ENCODE measurements at regions not wholly inside any gene's neighbourhood (a gene's known extent, or its start where the extent isn't known, plus 50 kb on each side); places are given as distances from the start of the nearest gene placed in this dataset.

GRCh38 chr1:87227651-87228050 lies 101.0 kb upstream of the LMO4 start:
- TF ChIP-seq CTCF (IDR thresholded peaks at IDR 0.05) = no peak
- no peak for TF ChIP-seq POLR2A (IDR thresholded peaks at IDR 0.05)
